ENCODE measurements at regions not wholly inside any gene's neighbourhood (a gene's known extent, or its start where the extent isn't known, plus 50 kb on each side); places are given as distances from the start of the nearest gene placed in this dataset.

GRCh38 chr4:41331224-41331623, 74.5 kb downstream of the UCHL1 start (continued):
- TF ChIP-seq CTCF (IDR thresholded peaks at IDR 0.05 in 2 of 3, conservative IDR thresholded peaks at IDR 0.05 in 1 of 3; ENCODE audit: control insufficient read depth in 2 of 3, extremely low read depth in 1 of 3, insufficient read depth in 1 of 3, low read depth in 3 of 3, low read length in 3 of 3) (no peak), CHD4 (IDR thresholded peaks at IDR 0.05) (no peak)

DNA sequence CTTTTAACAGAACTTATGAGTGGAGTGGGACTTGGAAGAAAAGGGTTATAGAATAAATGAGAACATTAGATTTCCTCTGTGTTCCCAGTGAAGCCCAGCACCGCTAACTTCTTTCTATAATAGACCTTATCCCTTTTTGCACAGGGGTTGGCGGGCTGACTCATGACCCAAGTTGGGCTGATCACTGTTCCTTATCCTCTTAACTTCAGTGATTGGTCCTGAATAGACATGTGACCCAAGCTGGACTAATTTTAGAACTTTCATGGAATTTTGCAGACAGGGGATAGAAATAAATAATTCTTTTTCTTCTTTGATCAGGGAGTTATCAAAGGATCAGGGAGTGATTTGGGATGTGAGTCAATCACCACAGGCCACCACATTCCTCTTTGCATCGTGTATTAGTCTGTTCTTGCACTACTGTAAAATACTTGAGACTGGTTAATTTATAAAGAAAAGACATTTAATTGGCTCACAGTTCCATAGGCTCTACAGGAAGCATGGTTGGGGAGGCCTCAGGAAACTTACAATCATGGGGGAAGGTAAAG, 75.9 kb downstream of the UCHL1 start:
- H3K9ac ChIP-seq (ENCODE audit: control insufficient read depth, insufficient read depth, low read length), result no peak overlapping the region
- no peaks in the 10 kb centered on the region for H3K27me3 ChIP-seq (replicated peaks in 1 of 2; ENCODE audit: control insufficient read depth in 2 of 2, insufficient read depth in 2 of 2, low read length in 1 of 2)
- intact Hi-C loops (cut with micrococcal nuclease; ENCODE audit: unreplicated experiment), result no loop called here
- WGBS (ENCODE audit: insufficient coverage, insufficient replicate concordance, low lambda C conversion rate, missing lambda C conversion rate), result 38% methylated on average over 3 of the region's 3 CpGs
- H3K9me3 ChIP-seq (replicated peaks; ENCODE audit: control insufficient read depth, insufficient read depth, low read length), result no peaks in the 10 kb centered on the region
- H3K27ac ChIP-seq (ENCODE audit: control insufficient read depth, insufficient read depth), result no peak overlapping the region
- H3K79me2 ChIP-seq (ENCODE audit: control insufficient read depth, insufficient read depth, low read length), result no peaks in the 10 kb centered on the region
- ChIA-PET CTCF (no interaction called here), SMC1A (ENCODE audit: uncharacterized antibody, unreplicated experiment) (no interaction called here), POLR2A (no interaction called here), RAD21 (ENCODE audit: unreplicated experiment) (no interaction called here)
- H3K4me1 ChIP-seq (ENCODE audit: control insufficient read depth, insufficient read depth, low read length), result no peaks in the 10 kb centered on the region
- H4K20me1 ChIP-seq (ENCODE audit: control insufficient read depth, insufficient read depth), result no peaks in the 10 kb centered on the region
- H3K4me2 ChIP-seq (ENCODE audit: control insufficient read depth, insufficient read depth), result no peak overlapping the region
- no TSS peak for BruUV-seq (replicated peaks)
- TF ChIP-seq, protein P1, sequence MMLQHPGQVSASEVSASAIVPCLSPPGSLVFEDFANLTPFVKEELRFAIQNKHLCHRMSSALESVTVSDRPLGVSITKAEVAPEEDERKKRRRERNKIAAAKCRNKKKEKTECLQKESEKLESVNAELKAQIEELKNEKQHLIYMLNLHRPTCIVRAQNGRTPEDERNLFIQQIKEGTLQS (IDR thresholded peaks at IDR 0.05; ENCODE audit: borderline replicate concordance, extremely low read depth, low read depth, low read length), result no peak
- no peak for TF ChIP-seq TBL1XR1 (IDR thresholded peaks at IDR 0.05; ENCODE audit: low read depth, low read length)
- in situ Hi-C loops (cut with MboI), result no loop called here
- ATAC-seq (no peak), FAIRE-seq (no peak), DNase-seq (ENCODE audit: low read depth, low spot score) (no peak)
- H3K36me3 ChIP-seq (ENCODE audit: control insufficient read depth in 2 of 2, insufficient read depth in 2 of 2, low read length in 1 of 2), result no peaks in the 10 kb centered on the region
- H3K4me3 ChIP-seq, result no peak overlapping the region
- no peak overlapping the region for H2AFZ ChIP-seq (ENCODE audit: control insufficient read depth, low read depth, low read length)
